IPS-11a (cell line): ENCODE measurements at regions not wholly inside any gene's neighbourhood (a gene's known extent, or its start where the extent isn't known, plus 50 kb on each side); places are given as distances from the start of the nearest gene placed in this dataset.
"Not testable (repeated sequence)": the region's sequence is repeated elsewhere in the genome, so short reads cannot be mapped to it uniquely, and the experiment has no call there.

Source experiments
- H3K4me3 ChIP-seq: one replicate; pipeline ENCODE4 v1.5.1; 2013; ENCODE audit warnings: low read depth, low read length, control low read depth

DNA sequence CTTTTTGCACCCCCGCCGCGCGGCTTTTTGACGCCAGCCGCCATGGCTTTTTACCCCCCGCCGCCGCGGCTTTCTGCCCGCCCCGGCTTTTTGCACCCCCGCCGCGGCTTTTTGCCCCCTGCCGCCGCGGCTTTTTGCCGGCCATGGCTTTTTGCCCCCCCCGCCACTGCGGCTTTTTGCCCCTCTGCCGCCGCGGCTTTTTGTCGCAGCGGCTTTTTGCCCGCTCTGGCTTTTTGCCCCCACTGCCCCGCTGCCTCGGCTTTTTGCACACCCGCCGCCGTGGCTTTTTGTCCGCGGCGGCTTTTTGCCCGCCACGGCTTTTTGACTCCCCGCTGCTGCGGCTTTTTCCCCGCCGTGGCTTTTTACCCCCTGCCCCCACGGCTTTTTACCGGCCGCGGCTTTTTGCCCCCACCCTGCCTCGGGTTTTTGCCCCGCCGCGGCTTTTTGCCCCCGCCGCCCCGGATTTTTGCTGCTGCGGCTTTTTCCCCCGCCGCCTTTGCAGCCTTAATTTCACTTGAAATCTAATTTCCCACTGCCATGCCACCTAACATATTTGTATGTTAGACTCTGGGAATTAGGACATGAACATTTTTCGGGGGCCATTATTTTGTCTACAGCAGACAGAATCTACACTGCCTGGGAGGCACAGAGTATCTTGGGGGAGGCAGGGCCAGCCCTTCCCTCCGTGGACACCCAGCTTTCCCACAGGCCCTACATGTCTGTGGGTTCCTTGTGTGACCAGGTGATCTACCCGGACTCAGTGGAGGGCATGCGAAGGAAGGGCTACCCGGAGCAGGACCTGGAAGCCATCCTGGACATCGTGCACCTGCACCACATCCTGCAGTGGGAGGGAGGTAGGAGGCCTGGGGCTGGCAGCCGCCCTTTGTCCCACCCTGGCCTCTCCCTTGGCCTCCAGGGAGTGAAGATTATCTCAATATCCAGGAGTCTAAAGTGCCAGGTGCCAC is 3031.0 kb upstream of the TEKT4 start:
- no peak overlapping the region for H3K4me3 ChIP-seq

DNA sequence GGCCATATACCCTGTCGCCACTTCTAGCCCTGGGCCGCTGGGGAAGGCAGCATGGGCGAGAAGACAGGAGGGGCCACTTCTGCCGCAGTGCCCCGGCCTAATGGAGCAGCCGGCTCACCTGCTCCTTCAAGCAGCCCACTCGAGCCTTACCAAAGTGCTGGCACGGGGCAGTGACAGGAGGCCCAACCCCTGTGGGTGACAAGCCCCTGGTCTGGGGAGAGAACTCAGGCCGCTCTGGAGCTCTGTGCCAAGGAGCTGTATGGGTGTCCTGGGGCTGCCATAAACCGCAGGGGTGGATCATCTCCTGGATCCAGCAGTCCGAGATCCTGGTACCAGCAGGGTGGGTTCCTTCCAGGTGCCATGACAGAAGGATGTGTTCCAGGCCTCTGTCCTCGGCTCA is 3029.0 kb upstream of the TEKT4 start:
- H3K4me3 ChIP-seq, result not testable (repeated sequence)

DNA sequence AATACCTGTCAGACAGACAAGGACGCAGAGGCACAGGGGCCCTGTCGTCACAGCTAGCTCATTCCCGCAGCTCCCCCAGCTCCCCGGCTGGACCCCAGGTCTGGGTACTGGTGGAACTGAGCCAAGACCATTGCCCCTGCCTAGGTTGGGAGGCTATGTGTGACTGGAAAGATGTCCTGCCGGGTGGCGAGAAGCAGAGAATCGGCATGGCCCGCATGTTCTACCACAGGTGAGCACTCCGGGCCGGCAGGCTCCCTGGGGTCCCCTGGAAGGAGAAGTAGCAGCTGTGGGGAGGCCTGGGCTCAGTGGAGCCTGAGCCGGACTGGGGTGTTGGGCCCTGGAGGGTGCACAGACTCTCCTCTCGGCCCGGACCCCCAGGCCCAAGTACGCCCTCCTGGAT is 3028.3 kb upstream of the TEKT4 start:
- not testable (repeated sequence) for H3K4me3 ChIP-seq

DNA sequence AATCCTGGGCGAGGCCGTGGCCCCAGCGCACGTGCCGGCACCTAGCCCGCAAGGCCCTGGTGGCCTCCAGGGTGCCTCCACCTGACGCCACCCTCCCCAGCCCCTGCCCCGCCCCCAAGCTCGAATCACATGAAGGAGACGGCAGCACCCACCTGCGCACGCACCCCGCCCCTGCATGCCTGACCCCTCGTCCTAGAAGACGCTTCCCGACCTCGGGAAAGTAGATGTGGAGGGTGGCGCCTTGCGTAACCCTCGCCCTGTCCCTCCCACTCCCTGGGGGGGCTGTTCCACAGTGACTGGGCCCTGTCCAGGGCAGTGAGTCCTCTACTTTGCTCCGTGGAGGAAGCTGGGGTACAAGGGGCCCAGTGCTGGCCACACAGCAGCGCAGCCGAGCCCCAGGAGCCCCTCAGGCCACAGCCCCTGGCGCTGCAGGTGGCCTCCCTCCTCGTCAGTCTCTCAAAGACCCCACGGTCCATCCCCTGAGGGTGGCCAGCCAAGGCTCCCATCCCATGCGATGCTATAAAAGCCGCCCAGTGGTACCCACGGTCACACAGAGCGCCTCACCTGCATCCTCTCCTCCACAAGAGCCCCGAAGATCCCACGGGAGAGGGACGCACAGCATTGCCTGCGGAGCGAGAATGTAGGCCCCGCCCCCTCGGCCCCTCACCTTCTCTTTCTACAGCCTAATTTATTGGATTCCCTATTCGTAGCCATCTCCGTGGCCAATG is 3027.3 kb upstream of the TEKT4 start:
- not testable (repeated sequence) for H3K4me3 ChIP-seq

DNA sequence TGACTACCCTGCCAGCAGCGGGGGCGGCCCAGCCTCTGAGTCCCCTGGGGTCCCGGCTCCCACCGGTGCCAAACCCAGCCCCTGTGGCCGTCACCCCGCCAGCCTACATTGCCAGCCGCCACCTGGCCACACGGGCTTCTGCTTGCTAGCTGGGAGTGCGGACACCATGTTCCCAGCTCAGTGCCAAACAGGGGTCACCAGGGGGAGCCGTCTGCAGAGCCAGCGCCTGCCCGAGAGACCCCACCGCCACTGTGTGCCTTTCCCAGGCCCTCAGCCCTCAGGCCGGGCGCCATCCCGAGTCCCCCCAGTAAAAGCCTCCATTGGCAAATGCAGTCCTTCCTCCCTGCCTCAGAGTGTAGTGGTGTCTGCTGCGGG is 3026.8 kb upstream of the TEKT4 start:
- H3K4me3 ChIP-seq, result not testable (repeated sequence)

DNA sequence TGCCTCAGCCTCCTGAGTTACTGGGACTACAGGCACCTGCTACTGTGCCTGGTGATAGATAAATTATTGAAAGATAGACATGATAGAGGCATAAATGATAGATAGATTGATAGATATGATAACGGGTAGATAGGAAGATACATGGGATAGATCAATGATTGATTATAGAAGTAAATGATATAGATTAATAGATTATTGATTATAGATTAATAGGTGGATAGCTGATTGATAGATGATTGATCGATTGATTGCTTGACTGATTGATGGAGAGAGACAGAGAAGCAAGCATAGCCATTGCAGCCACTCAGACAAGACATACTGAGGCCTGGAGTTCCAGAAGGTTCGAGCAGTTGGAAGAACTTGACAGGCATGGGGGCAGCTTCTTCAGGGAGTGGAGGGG is 3024.8 kb upstream of the TEKT4 start:
- not testable (repeated sequence) for H3K4me3 ChIP-seq

DNA sequence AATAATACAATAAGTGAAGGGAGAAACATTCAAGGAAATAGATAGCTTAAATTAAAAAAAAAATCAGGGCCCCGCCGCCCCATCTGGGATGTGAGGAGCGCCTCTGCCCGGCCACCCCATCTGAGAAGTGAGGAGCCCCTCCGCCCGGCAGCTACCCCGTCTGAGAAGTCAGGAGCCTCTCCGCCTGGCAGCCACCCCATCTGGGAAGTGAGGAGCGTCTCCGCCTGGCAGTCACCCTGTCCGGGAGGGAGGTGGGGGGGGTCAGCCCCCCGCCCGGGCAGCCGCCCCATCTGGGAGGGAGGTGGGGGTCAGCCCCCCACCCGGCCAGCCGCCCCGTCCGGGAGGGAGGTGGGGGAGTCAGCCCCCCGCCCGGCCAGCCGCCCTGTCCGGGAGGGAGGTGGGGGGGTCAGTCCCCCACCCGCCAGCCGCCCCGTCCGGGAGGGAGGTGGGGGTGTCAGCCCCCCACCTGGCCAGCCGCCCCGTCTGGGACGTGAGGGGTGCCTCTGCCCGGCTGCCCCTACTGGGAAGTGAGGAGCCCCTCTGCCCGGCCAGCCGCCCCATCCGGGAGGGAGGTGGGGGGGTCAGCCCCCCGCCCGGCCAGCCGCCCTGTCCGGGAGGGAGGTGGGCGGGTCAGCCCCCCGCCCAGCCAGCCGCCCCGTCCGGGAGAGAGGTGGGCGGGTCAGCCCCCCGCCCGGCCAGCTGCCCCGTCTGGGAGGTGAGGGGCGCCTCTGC is 3019.4 kb upstream of the TEKT4 start:
- H3K4me3 ChIP-seq, result not testable (repeated sequence)

DNA sequence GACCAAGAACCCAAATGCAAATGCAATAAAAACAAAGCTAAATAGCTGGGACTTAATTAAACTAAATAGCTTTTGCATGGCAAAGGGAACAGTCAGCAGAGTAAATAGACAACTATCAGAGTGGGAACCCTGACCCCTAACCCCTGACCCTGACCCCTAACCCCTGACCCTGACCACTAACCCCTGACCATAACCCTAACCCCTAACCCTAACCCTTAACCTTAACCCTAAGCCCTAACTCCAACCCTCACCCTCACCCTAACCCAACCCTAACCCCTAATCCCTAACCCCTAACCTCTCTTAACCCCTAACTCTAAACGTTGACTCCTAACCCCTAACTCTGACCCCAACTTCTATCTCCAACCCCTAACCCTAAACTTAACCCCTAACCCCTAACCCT is 3014.3 kb upstream of the TEKT4 start:
- H3K4me3 ChIP-seq, result not testable (repeated sequence)

DNA sequence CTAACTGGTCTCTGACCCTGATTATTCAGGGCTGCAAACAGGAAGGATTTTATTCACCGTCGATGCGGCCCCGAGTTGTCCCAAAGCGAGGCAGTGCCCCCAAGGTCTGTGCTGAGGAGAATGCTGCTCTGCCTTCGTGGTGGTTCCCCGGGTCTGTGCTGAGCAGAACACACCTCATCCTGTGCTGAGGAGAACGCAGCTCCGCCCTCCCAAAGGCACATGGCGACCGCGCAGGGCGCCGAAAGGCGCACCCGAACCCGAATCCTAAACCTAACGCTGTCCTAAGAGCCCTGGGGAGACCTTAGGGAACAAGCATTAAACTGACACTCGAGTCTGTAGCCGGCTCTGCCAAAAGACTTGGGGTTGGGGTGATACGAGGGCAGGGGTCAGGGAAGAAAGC is 3013.5 kb upstream of the TEKT4 start:
- not testable (repeated sequence) for H3K4me3 ChIP-seq

DNA sequence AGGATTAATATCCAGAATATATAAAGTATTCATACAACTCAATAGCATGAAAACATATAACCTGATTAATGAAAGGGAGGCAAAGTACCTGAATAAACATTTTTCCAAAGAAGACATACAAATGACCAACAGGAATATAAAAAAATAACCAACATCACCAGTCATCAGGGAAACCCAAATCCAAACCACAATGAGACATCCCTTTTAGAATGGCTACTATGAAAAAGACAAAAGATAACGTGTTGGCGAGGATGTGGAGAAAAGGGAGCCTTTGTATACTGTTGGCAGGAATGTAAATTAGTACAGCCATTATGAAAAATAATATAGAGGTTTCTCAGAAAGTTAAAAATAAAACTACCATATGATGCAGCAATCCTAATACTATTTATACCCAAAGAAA is 2999.5 kb upstream of the TEKT4 start:
- H3K4me3 ChIP-seq, result not testable (repeated sequence)

DNA sequence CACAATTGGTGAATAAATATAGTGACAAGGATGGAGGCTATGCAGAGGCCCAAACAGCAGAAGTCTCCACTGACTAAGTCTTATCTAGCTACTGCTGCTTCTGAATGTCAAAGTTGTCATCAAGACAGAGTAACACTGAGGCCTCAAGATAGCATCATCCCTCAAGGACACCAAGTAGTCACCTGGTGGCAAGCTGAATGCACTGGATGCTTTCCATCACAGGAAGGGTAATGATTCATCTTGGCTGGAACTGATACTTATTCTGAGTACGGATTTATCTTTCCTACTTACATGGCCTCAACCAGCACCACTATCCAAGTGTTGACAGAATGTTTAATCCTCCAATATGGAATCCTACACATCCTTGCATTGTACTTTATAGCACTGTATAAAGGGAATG is 2997.8 kb upstream of the TEKT4 start:
- not testable (repeated sequence) for H3K4me3 ChIP-seq

DNA sequence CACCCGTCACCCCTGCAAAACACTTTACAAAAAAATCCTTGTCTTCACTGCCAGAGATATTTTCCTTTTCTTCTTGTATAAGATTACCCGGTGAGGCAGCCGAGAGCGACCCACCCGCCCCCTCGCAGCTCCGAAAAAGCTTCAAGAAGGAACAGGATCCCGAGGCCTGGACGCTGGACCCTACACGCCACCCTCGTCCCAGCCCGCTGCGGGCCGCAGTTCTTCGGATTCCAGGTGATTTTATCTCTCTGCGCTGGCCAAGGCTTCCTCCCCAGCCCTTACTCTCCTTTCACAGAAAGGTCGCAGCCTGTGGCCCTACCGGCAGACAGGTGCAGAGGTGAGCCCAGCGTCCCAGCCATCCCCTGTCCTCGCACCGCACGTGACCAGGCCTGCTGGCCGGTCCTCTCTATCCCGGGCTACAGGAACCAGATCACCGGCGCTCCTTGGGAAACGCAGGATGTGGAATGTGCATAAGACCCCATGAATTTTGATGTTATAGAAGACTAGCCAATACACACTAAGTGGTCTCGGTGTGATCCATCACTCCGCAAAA is 2993.5 kb upstream of the TEKT4 start:
- H3K4me3 ChIP-seq, result not testable (repeated sequence)

DNA sequence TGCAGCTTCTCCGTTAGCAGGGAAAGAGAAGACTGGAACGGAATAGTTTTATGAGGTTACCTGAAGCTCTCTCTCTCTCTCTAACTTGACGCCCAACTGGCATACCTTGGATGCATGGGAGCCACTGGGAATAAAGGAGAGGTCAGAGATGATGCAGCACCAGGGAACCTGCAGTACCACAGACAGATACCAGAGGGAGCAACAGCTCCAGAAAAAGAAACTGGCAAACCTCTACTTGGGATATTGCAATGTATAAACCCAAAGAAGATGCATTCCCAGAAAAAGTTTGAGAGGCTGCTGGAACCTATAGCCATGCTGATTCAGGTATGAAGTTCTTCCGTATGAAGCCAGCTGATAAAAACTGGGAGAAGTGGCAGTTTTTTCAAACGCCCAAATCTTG is 2976.1 kb upstream of the TEKT4 start:
- H3K4me3 ChIP-seq, result not testable (repeated sequence)

DNA sequence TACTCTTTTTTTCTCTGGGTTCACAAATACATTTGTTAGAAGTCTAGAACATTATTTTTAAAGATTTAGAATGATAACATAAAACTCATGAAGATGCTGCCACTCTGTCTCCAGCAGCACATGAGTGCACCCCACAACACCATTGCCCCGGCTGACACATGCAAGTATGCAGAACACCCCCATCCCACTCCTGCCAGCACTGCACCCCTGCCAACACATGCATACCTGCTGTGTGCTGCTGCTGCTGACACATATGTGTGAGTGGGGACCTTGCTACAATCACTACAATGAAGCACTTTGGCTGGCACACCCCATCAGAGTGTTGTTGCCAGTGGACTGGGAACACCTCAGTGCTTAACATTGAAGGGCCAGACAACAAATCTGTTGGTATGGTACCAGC is 2953.6 kb upstream of the TEKT4 start:
- H3K4me3 ChIP-seq, result not testable (repeated sequence)
